Effector memory CD4-positive, alpha-beta T cell (primary cell): ENCODE measurements at regions not wholly inside any gene's neighbourhood (a gene's known extent, or its start where the extent isn't known, plus 50 kb on each side); places are given as distances from the start of the nearest gene placed in this dataset.

ENCODE experiments used
- DNase-seq, 3 donors: peaks; one replicate each; pipeline ENCODE4 v3.0.0-alpha.2; 2020
- H3K27ac ChIP-seq: 2 replicates; pipeline ENCODE4 v1.7.0; 2013; ENCODE audit warnings: mild to moderate bottlenecking, low read length, moderate library complexity; ENCODE audit not compliant: insufficient read depth, poor library complexity, severe bottlenecking
- H3K27me3 ChIP-seq: replicated peaks from 2 replicates; pipeline ENCODE4 v1.7.0; 2013; ENCODE audit warnings: mild to moderate bottlenecking, low read length; ENCODE audit not compliant: insufficient read depth, control insufficient read depth, poor library complexity, severe bottlenecking
- H3K36me3 ChIP-seq: 2 replicates; pipeline ENCODE4 v1.7.0; 2013; ENCODE audit warnings: mild to moderate bottlenecking, low read length, moderate library complexity; ENCODE audit not compliant: control insufficient read depth, insufficient read depth
- H3K4me1 ChIP-seq: 2 replicates; pipeline ENCODE4 v1.7.0; 2013; ENCODE audit warnings: low read length, mild to moderate bottlenecking; ENCODE audit not compliant: control insufficient read depth, insufficient read depth, poor library complexity, severe bottlenecking
- H3K4me3 ChIP-seq: 2 replicates; pipeline ENCODE4 v1.7.0; 2013; ENCODE audit warnings: low read length, low read depth, mild to moderate bottlenecking; ENCODE audit not compliant: insufficient read depth, poor library complexity, severe bottlenecking
- H3K9me3 ChIP-seq: 2 replicates; pipeline ENCODE4 v1.7.0; 2013; ENCODE audit warnings: mild to moderate bottlenecking, low read length, moderate library complexity; ENCODE audit not compliant: control insufficient read depth

GRCh38 chr19:28934631-28935030 lies 278.3 kb downstream of the UQCRFS1 start:
- H3K4me1 ChIP-seq: no peaks in the 10 kb centered on the region
- no peak overlapping the region for H3K4me3 ChIP-seq
- H3K9me3 ChIP-seq: no peaks in the 10 kb centered on the region
- H3K36me3 ChIP-seq: no peaks in the 10 kb centered on the region
- DNase-seq: no peak
- no peak overlapping the region for H3K27ac ChIP-seq
- no peaks in the 10 kb centered on the region for H3K27me3 ChIP-seq

DNA sequence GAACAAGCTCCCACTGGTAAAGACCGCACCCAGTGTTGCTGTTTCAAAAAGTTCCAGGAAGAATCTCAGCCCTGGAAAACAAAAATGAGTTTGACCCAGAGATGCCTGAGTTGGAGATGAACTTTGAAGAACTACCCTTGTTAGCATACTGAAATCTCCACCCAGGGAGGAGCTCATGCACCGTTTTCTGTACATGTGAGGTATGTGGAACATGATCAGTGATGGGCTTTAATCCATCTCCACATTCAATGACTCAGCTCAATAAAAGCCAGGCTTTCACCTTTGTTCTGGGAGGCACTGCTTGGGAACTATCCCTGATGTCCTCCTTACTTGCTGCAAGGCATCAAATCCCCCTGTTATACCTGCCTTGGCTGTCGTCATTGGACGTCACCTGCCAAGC lies 279.9 kb downstream of the UQCRFS1 start:
- Histone ChIP-seq H3K27ac (no peak overlapping the region), H3K9me3 (no peaks in the 10 kb centered on the region), H3K4me3 (no peak overlapping the region), H3K27me3 (no peaks in the 10 kb centered on the region), H3K4me1 (no peaks in the 10 kb centered on the region), H3K36me3 (no peaks in the 10 kb centered on the region)
- no peak for DNase-seq

DNA sequence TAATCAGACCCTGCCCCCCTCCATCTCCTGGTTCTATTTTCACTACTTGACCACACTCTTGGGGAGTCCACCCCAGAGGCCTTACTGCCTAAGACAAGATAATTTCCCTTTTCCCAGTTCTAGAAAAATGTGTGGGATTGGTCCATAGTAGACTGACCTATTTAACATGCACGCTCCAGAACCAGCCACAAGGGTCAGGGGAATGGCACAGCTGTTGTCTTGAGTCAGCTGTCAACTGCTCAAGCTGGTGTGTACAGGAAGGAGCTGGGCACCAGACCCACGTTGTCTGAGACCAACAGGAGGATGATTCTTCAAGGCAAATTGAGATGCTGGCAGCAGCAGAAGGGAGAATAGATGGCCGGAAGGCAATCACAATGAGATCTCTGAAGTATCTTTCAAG lies 280.5 kb downstream of the UQCRFS1 start:
- no peak overlapping the region for H3K27ac ChIP-seq
- no peak for DNase-seq
- no peaks in the 10 kb centered on the region for H3K36me3 ChIP-seq
- H3K9me3 ChIP-seq: no peaks in the 10 kb centered on the region
- H3K27me3 ChIP-seq: no peaks in the 10 kb centered on the region
- H3K4me1 ChIP-seq: no peaks in the 10 kb centered on the region
- no peak overlapping the region for H3K4me3 ChIP-seq

GRCh38 chr19:28929006-28929405 lies 283.9 kb downstream of the UQCRFS1 start:
- Histone ChIP-seq H3K27me3 (no peaks in the 10 kb centered on the region), H3K4me1 (no peaks in the 10 kb centered on the region), H3K36me3 (no peaks in the 10 kb centered on the region), H3K9me3 (no peaks in the 10 kb centered on the region), H3K4me3 (no peak overlapping the region), H3K27ac (no peak overlapping the region)
- no peak for DNase-seq

GRCh38 chr19:28927456-28927855 lies 285.5 kb downstream of the UQCRFS1 start:
- H3K36me3 ChIP-seq: no peaks in the 10 kb centered on the region
- DNase-seq: no peak
- no peaks in the 10 kb centered on the region for H3K9me3 ChIP-seq
- no peak overlapping the region for H3K4me3 ChIP-seq
- no peaks in the 10 kb centered on the region for H3K4me1 ChIP-seq
- H3K27me3 ChIP-seq: no peaks in the 10 kb centered on the region
- no peak overlapping the region for H3K27ac ChIP-seq

GRCh38 chr19:28920269-28921066 lies 292.5 kb downstream of the UQCRFS1 start:
- Histone ChIP-seq H3K9me3 (no peaks in the 10 kb centered on the region), H3K27ac (no peak overlapping the region), H3K36me3 (no peaks in the 10 kb centered on the region), H3K27me3 (no peaks in the 10 kb centered on the region), H3K4me1 (no peaks in the 10 kb centered on the region), H3K4me3 (no peak overlapping the region)
- no peak for DNase-seq

DNA sequence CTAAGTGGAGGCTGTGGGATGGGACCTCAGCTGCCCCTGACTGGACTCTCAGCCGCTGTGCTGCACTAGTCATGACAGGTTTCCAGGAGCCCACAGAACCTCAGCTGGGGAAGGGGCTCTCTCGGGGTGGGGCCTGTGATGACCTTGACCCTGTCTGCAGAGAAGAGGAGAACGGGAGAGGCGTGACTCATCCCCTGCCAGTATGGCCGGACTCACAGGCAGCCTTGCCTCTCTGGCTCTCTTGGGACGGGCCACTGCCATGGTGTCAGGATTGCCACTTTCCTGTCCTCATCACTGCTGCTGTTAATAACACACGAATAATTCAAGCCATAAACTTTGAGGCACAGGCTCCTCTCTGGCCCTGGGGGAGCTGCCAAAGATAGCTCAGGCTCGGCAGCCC lies 295.3 kb downstream of the UQCRFS1 start:
- no peak overlapping the region for H3K4me3 ChIP-seq
- no peaks in the 10 kb centered on the region for H3K36me3 ChIP-seq
- H3K27ac ChIP-seq: no peak overlapping the region
- no peak for DNase-seq
- no peaks in the 10 kb centered on the region for H3K9me3 ChIP-seq
- no peaks in the 10 kb centered on the region for H3K4me1 ChIP-seq
- H3K27me3 ChIP-seq: no peaks in the 10 kb centered on the region

- no peak overlapping the region for H3K27ac ChIP-seq
- no peaks in the 10 kb centered on the region for H3K9me3 ChIP-seq
- no peaks in the 10 kb centered on the region for H3K36me3 ChIP-seq
- DNase-seq: no peak
- H3K4me1 ChIP-seq: no peaks in the 10 kb centered on the region
- H3K27me3 ChIP-seq: no peaks in the 10 kb centered on the region
- no peak overlapping the region for H3K4me3 ChIP-seq
Observed at GRCh38 chr19:28915737-28916460, 297.1 kb downstream of the UQCRFS1 start.

DNA sequence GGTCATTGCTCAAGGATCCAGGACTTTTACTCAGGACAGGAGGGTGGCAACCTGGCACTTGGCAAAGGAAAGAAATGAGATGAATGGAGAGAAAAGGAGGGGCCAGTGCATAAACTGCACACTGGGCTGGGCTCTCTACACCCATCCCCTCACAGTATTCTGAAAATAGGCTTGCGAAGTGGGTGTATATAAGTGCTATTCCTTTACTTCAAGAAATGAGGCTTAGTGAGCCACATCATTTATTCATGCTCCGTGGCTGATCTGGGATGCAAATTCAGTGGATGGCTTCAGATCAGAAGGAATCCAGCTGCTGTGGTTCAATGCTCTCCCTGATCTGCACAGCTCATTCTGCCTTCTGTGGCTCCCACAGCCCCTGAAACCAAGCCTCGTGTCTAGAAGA lies 297.7 kb downstream of the UQCRFS1 start:
- H3K4me3 ChIP-seq: no peak overlapping the region
- no peak for DNase-seq
- no peak overlapping the region for H3K27ac ChIP-seq
- H3K27me3 ChIP-seq: no peaks in the 10 kb centered on the region
- H3K4me1 ChIP-seq: no peaks in the 10 kb centered on the region
- H3K9me3 ChIP-seq: no peaks in the 10 kb centered on the region
- H3K36me3 ChIP-seq: no peaks in the 10 kb centered on the region

- Histone ChIP-seq H3K4me3 (no peak overlapping the region), H3K27me3 (no peaks in the 10 kb centered on the region), H3K9me3 (no peaks in the 10 kb centered on the region), H3K36me3 (no peaks in the 10 kb centered on the region), H3K4me1 (no peaks in the 10 kb centered on the region), H3K27ac (no peak overlapping the region)
- DNase-seq: no peak
Observed at GRCh38 chr19:28914173-28914572, 298.8 kb downstream of the UQCRFS1 start.
